OCI-LY3 (cell line): ENCODE measurements at regions not wholly inside any gene's neighbourhood (a gene's known extent, or its start where the extent isn't known, plus 50 kb on each side); places are given as distances from the start of the nearest gene placed in this dataset.

Source experiments
- EZH2phosphoT487 ChIP-seq: fragments of 200-600 bp; shearing (Covaris generic); IDR thresholded peaks from 2 replicates; pipeline ENCODE4 v1.6.1; 2018; ENCODE audit warnings: antibody characterized with exemption, mixed run types, low read depth
- TF ChIP-seq, protein P1 (sequence below): fragments of 200-600, 300-600 bp; sonication (generic); IDR thresholded peaks from 2 replicates; pipeline ENCODE4 v1.5.1; 2014; ENCODE audit warnings: antibody characterized with exemption, low read length, low read depth

DNA sequence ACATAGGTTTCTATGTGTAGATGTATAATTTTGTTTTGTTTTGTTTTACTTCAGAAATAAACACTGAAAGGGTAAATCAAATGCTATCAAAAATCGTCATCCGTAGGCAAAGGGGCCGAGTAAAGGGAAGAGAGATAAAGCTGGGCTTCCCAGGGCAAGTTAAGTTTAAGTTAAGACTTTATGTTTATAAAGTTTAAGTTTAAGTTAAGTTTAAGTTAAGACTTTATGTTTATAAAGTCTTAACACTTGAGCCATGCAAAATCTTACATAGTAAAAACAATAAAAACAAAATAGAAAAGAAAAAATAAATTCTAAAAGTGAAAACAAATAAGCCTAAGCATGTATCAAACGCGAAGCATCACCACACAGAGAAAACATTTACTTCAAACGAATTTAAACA lies 216.1 kb upstream of the SYNDIG1 start:
- TF ChIP-seq EZH2phosphoT487, result no peak
- TF ChIP-seq, protein P1, sequence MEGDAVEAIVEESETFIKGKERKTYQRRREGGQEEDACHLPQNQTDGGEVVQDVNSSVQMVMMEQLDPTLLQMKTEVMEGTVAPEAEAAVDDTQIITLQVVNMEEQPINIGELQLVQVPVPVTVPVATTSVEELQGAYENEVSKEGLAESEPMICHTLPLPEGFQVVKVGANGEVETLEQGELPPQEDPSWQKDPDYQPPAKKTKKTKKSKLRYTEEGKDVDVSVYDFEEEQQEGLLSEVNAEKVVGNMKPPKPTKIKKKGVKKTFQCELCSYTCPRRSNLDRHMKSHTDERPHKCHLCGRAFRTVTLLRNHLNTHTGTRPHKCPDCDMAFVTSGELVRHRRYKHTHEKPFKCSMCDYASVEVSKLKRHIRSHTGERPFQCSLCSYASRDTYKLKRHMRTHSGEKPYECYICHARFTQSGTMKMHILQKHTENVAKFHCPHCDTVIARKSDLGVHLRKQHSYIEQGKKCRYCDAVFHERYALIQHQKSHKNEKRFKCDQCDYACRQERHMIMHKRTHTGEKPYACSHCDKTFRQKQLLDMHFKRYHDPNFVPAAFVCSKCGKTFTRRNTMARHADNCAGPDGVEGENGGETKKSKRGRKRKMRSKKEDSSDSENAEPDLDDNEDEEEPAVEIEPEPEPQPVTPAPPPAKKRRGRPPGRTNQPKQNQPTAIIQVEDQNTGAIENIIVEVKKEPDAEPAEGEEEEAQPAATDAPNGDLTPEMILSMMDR, result no peak
